ENCODE measurements at regions not wholly inside any gene's neighbourhood (a gene's known extent, or its start where the extent isn't known, plus 50 kb on each side); places are given as distances from the start of the nearest gene placed in this dataset.

- TF ChIP-seq EZH2 (IDR thresholded peaks at IDR 0.05; ENCODE audit: borderline replicate concordance, low read length): no peak
- TF ChIP-seq CTCF (IDR thresholded peaks at IDR 0.05; ENCODE audit: low read length): no peak
- no peaks in the 10 kb centered on the region for H4K20me1 ChIP-seq (ENCODE audit: insufficient read depth, low read length)
- H3K36me3 ChIP-seq (ENCODE audit: insufficient read depth, low read length): no peaks in the 10 kb centered on the region
- no peaks in the 10 kb centered on the region for H3K9me3 ChIP-seq (ENCODE audit: low read length)
- peaks cover 15% of the 10 kb centered on the region; the same call in 1 of the 2 replicates for H3K27me3 ChIP-seq (ENCODE audit: insufficient read depth, low read length)
- H3K27ac ChIP-seq (ENCODE audit: low read depth, low read length, poor library complexity, severe bottlenecking): no peak overlapping the region
- H2AFZ ChIP-seq (ENCODE audit: low read length): no peak overlapping the region
- no peak overlapping the region for H3K9ac ChIP-seq (ENCODE audit: low read length)
- no peak overlapping the region for H3K4me3 ChIP-seq (ENCODE audit: low read depth, low read length, poor library complexity, severe bottlenecking)
- no peaks in the 10 kb centered on the region for H3F3A ChIP-seq (ENCODE audit: insufficient read depth, low read length)
- H3K79me2 ChIP-seq (ENCODE audit: insufficient read depth, low read length): no peaks in the 10 kb centered on the region
- peaks cover 9% of the 10 kb centered on the region for H3K4me1 ChIP-seq (ENCODE audit: insufficient read depth, low read length, severe bottlenecking)
- H3K4me2 ChIP-seq (ENCODE audit: low read length): no peak overlapping the region
- no peaks in the 10 kb centered on the region for H3K9me2 ChIP-seq (ENCODE audit: low read depth, low read length)
Observed at GRCh38 chr21:43297391-43297981, 128.7 kb downstream of the CRYAA start.

GRCh38 chr21:43295066-43295958, 126.5 kb downstream of the CRYAA start:
- Histone ChIP-seq H3K4me2 (ENCODE audit: low read length) (no peak overlapping the region), H3K36me3 (ENCODE audit: insufficient read depth, low read length) (no peaks in the 10 kb centered on the region), H3K27ac (ENCODE audit: low read depth, low read length, poor library complexity, severe bottlenecking) (peak overlapping the region; percentile 57), H3K4me1 (ENCODE audit: insufficient read depth, low read length, severe bottlenecking) (peaks cover 12% of the 10 kb centered on the region), H3K9ac (ENCODE audit: low read length) (no peak overlapping the region), H3K9me3 (ENCODE audit: low read length) (no peaks in the 10 kb centered on the region), H2AFZ (ENCODE audit: low read length) (no peak overlapping the region), H3K79me2 (ENCODE audit: insufficient read depth, low read length) (no peaks in the 10 kb centered on the region), H3F3A (ENCODE audit: insufficient read depth, low read length) (no peaks in the 10 kb centered on the region), H3K9me2 (ENCODE audit: low read depth, low read length) (no peaks in the 10 kb centered on the region), H3K27me3 (ENCODE audit: insufficient read depth, low read length) (peaks cover 25% of the 10 kb centered on the region; the same call in 1 of the 2 replicates), H3K4me3 (ENCODE audit: low read depth, low read length, poor library complexity, severe bottlenecking) (no peak overlapping the region), H4K20me1 (ENCODE audit: insufficient read depth, low read length) (no peaks in the 10 kb centered on the region)
- TF ChIP-seq EZH2 (IDR thresholded peaks at IDR 0.05; ENCODE audit: borderline replicate concordance, low read length): no peak
- TF ChIP-seq CTCF (IDR thresholded peaks at IDR 0.05; ENCODE audit: low read length): no peak

DNA sequence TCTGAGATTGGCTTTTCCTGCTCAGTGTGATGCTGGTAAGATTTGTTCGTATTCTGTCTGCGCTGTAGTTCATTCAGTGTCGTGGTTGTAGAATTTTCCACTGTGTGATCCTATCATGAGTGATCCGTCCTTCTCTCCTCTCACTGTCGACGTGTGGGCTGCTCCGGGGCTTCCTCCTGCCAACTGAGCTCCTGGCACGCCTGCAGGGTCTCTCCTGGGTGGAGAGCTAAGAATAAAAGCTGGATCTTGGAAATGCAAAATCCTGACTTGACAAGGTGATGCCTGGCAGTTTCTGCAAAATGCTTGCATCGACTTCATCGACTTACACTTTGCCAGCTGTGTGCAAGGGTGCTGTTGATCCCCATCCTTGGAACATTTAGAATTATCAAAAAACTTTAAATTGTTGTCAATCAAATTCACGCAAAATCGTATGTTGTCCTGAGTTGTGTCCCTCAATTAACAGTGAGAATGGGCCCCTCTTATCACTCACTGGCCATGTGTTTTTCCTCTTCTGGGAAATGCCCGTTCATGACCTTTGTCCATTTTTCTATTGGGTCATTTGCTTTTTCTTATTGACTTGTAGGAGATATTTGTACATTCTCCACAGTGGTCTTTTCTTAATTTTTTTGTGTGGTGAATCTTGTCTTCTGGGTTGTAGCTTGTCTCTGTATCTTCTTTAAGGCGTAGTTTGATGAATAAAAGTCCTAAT, 125.5 kb downstream of the CRYAA start:
- Histone ChIP-seq H3F3A (ENCODE audit: insufficient read depth, low read length) (no peaks in the 10 kb centered on the region), H4K20me1 (ENCODE audit: insufficient read depth, low read length) (no peaks in the 10 kb centered on the region), H3K27me3 (ENCODE audit: insufficient read depth, low read length) (peaks cover 25% of the 10 kb centered on the region; the same call in 1 of the 2 replicates), H2AFZ (ENCODE audit: low read length) (no peak overlapping the region), H3K79me2 (ENCODE audit: insufficient read depth, low read length) (no peaks in the 10 kb centered on the region), H3K36me3 (ENCODE audit: insufficient read depth, low read length) (no peaks in the 10 kb centered on the region), H3K27ac (ENCODE audit: low read depth, low read length, poor library complexity, severe bottlenecking) (no peak overlapping the region), H3K4me2 (ENCODE audit: low read length) (no peak overlapping the region), H3K4me3 (ENCODE audit: low read depth, low read length, poor library complexity, severe bottlenecking) (no peak overlapping the region), H3K9me3 (ENCODE audit: low read length) (no peaks in the 10 kb centered on the region), H3K4me1 (ENCODE audit: insufficient read depth, low read length, severe bottlenecking) (peaks cover 15% of the 10 kb centered on the region), H3K9ac (ENCODE audit: low read length) (no peak overlapping the region), H3K9me2 (ENCODE audit: low read depth, low read length) (no peaks in the 10 kb centered on the region)
- TF ChIP-seq EZH2 (IDR thresholded peaks at IDR 0.05; ENCODE audit: borderline replicate concordance, low read length): no peak
- no peak for TF ChIP-seq CTCF (IDR thresholded peaks at IDR 0.05; ENCODE audit: low read length)
